GM12864 (cell line): ENCODE measurements at regions not wholly inside any gene's neighbourhood (a gene's known extent, or its start where the extent isn't known, plus 50 kb on each side); places are given as distances from the start of the nearest gene placed in this dataset.

Source experiments
- DNase-seq: peaks from one replicate; pipeline ENCODE4 v3.0.0-alpha.2; 2011; ENCODE audit warnings: low read depth
- H3K4me3 ChIP-seq: 2 replicates; pipeline ENCODE4 v1.5.1; 2011; ENCODE audit warnings: mild to moderate bottlenecking, low read depth, low read length, control low read depth
- TF ChIP-seq, protein P1 (sequence below): IDR thresholded peaks from 2 replicates; pipeline ENCODE4 v1.5.1; 2011; ENCODE audit warnings: low read depth, mild to moderate bottlenecking, moderate library complexity, low read length, control low read depth, inconsistent platforms; ENCODE audit errors: missing control alignments

DNA sequence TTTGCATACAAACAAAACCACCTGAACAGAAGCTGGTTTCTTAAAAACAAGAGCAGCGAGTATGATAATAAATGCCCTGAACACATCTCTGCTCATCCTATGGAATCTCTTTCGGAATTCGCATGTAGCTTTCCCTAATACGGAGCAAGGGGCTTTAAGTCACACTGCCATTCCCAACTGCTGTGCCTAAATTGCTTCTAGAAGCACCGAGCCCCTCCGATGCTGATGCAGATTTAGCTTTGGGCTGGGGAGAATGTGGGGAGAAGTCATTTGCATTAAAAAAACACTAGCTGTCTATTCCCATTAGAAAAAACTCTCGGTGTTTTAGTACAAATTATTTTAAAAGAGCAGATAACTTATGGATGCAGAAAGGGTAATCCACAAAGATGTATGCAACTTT, 76.9 kb downstream of the CD83 start:
- TF ChIP-seq, protein P1, sequence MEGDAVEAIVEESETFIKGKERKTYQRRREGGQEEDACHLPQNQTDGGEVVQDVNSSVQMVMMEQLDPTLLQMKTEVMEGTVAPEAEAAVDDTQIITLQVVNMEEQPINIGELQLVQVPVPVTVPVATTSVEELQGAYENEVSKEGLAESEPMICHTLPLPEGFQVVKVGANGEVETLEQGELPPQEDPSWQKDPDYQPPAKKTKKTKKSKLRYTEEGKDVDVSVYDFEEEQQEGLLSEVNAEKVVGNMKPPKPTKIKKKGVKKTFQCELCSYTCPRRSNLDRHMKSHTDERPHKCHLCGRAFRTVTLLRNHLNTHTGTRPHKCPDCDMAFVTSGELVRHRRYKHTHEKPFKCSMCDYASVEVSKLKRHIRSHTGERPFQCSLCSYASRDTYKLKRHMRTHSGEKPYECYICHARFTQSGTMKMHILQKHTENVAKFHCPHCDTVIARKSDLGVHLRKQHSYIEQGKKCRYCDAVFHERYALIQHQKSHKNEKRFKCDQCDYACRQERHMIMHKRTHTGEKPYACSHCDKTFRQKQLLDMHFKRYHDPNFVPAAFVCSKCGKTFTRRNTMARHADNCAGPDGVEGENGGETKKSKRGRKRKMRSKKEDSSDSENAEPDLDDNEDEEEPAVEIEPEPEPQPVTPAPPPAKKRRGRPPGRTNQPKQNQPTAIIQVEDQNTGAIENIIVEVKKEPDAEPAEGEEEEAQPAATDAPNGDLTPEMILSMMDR = no peak
- no peak overlapping the region for H3K4me3 ChIP-seq
- no peak for DNase-seq

DNA sequence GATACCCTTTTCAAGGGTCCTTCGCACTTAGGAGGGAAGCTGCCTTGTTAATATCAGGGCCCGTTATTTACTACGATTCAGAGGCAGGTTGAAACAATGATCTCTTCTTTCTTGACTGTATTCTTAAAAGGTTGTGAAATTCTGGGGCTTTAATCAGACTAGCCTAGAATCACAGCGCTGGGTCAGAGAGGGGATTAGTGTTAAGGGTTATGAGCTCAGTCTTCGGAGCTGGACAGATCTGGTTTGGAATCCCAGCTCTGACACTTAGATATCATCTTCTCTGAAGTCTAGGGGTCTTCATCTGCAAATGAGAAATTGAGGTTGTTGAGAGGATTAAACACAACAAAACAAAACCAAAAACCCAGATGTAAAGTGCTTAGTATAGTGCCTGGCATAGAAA, 77.4 kb downstream of the CD83 start:
- TF ChIP-seq, protein P1 = no peak
- no peak for DNase-seq

DNA sequence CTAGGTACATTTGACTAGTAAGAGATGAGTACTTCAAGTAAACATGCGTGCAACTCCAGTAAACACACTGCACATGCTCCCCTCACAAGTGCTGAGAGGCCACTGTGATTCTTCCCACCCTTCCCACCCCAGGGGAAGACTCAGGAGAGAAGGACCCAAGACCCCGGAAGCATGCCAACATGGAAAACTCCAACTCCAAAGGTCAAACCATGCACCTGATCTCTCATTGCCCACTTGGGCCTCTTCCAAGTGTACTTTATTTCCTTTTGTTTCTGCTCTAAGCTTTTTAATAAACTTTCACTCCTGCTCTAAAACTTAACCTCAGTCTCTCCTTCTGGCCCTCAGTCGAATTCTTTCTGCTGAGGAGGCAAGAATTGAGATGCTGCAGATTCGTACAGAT, 78.5 kb downstream of the CD83 start:
- DNase-seq = no peak
- TF ChIP-seq, protein P1 = no peak
- H3K4me3 ChIP-seq = no peak overlapping the region

More for the DNA sequence above, 77.4 kb downstream of the CD83 start:
- no peak overlapping the region for H3K4me3 ChIP-seq

DNA sequence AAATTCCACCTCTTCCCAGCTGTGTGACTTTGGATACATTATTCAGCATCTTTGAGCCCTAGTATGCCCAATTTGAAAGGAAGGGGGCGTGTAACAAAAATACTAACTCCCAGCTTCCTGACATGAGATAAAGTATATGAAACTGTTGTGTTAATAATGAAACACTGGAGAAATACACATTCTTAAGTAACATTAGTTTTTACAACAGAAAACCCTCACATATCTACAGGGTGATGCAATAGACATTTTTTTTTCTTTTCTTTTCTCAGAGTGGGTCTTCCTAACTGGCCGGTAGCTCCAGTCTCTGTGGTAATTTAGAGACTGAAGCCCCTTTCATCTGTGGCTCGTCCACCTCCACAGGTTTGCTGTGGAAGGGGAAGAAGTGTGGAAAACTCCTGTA, 79.5 kb downstream of the CD83 start:
- H3K4me3 ChIP-seq = no peak overlapping the region
- no peak for DNase-seq
- TF ChIP-seq, protein P1 = no peak

DNA sequence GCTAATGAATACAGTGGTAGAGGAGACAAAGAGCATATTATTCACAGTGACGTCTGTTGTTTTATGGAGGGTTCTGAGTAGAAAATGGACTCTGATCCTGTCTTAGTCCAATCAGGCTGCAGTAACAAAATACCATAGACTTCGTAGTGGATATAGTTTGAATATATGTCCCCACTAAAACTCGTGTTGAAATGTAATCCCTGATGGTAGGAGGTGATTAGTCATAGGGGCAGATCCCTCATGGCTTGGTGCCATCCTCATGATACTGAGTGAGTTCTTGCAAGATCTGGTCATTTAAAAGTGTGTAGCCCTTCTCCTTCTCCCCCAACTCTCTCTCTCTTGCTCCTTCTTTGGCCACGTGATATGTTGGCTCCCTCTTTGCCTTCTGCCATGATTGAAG, 82.5 kb downstream of the CD83 start:
- TF ChIP-seq, protein P1 = no peak
- no peak for DNase-seq
- H3K4me3 ChIP-seq = no peak overlapping the region

DNA sequence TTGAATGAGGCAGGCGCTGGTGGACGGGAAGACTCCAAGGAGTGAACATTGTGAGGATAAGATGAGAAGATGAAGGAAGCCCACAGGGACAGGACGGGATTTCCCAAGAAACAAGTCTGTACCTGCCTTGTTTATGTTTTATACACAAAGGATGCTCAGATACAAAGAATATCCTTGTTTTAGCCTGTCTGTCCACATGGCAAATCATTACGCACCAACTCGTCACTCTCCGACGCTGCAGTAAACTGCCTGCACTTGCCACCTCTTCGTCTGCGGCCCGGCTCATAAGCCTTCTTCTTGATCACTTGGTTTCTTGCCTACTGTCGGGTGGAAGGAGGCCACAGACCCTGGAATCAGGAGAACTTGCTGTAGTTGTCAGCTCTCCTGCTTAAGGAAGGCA, 85.4 kb downstream of the CD83 start:
- no peak for DNase-seq
- TF ChIP-seq, protein P1 = no peak
- no peak overlapping the region for H3K4me3 ChIP-seq

DNA sequence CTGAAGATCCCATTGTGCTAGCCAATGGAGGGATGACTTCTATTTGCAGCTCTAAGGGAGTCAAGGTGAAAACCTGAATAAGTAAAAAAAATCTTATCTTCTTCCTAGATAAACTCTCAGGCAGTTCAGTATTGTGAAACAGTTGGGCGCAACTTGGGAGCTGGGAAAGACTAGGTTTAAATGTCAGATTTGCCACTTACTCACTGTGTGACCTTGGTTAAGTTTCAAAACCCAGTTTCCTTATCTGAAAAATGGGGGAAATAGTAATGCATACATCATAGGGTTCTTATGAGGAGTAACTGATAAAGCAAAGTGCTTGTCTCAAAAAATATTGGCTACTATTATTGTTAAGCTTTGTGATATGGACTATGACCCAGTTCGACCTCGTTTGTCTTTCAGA, 88.8 kb downstream of the CD83 start:
- DNase-seq = no peak
- no peak overlapping the region for H3K4me3 ChIP-seq
- TF ChIP-seq, protein P1 = no peak
